ENCODE measurements at regions not wholly inside any gene's neighbourhood (a gene's known extent, or its start where the extent isn't known, plus 50 kb on each side); places are given as distances from the start of the nearest gene placed in this dataset.
A peak's percentile ranks its signal among the peaks of the same experiment; 100 is the strongest.

- TF ChIP-seq ZNF274 (IDR thresholded peaks at IDR 0.05; ENCODE audit: insufficient read depth, insufficient read length) (no peak), ETV6 (conservative IDR thresholded peaks at IDR 0.05 in 1 of 2, IDR thresholded peaks at IDR 0.05 in 1 of 2; ENCODE audit: borderline replicate concordance in 1 of 2, low read depth in 1 of 2) (peak in 1 of 2 experiments; percentile 72; a peak in 2 of 4 replicates), ZBTB40 (IDR thresholded peaks at IDR 0.05; ENCODE audit: borderline replicate concordance) (no peak), SPI1 (IDR thresholded peaks at IDR 0.05; ENCODE audit: borderline replicate concordance, insufficient read depth, low read depth, low read length) (peak; percentile 30; the same call in 1 of the 2 replicates), MEF2A (IDR thresholded peaks at IDR 0.05; ENCODE audit: insufficient read depth, low read depth, low read length) (peak; percentile 56; the same call in 1 of the 2 replicates), CBFB (IDR thresholded peaks at IDR 0.05; ENCODE audit: low read depth) (peak; percentile 84), ASH2L (IDR thresholded peaks at IDR 0.05; ENCODE audit: borderline replicate concordance, low read depth) (no peak), TBL1XR1 (IDR thresholded peaks at IDR 0.05; ENCODE audit: low read depth, low read length) (0 out of 2 replicates have a peak, but pooled peaks have one; percentile 49), IRF5 (IDR thresholded peaks at IDR 0.05; ENCODE audit: borderline replicate concordance) (no peak), ATF7 (IDR thresholded peaks at IDR 0.05; ENCODE audit: low read depth) (no peak), FOXK2 (IDR thresholded peaks at IDR 0.05) (no peak), IKZF1 (conservative IDR thresholded peaks at IDR 0.05) (peak; percentile 34; the same call in 1 of the 2 replicates), IRF4 (IDR thresholded peaks at IDR 0.05; ENCODE audit: low read depth, low read length) (peak; percentile 18; the same call in 1 of the 2 replicates), CREB1 (IDR thresholded peaks at IDR 0.05; ENCODE audit: low read depth) (0 out of 2 replicates have a peak, but pooled peaks have one; percentile 34), TCF12 (IDR thresholded peaks at IDR 0.05; ENCODE audit: low read depth, low read length) (no peak), FOXM1 (IDR thresholded peaks at IDR 0.05; ENCODE audit: low read depth, low read length) (peak; percentile 88; the same call in 1 of the 2 replicates), ATF2 (IDR thresholded peaks at IDR 0.05; ENCODE audit: low read length) (peak; percentile 79; the same call in 1 of the 2 replicates), MTA2 (IDR thresholded peaks at IDR 0.05; ENCODE audit: low read depth) (peak; percentile 52; the same call in 1 of the 2 replicates), EED (IDR thresholded peaks at IDR 0.05; ENCODE audit: low read depth) (peak; percentile 81), MYB (IDR thresholded peaks at IDR 0.05; ENCODE audit: borderline replicate concordance, low read depth, low read length) (no peak)
- TF ChIP-seq, protein P1, sequence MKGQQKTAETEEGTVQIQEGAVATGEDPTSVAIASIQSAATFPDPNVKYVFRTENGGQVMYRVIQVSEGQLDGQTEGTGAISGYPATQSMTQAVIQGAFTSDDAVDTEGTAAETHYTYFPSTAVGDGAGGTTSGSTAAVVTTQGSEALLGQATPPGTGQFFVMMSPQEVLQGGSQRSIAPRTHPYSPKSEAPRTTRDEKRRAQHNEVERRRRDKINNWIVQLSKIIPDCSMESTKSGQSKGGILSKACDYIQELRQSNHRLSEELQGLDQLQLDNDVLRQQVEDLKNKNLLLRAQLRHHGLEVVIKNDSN (IDR thresholded peaks at IDR 0.05; ENCODE audit: borderline replicate concordance, extremely low read length, insufficient read depth, low read depth, low read length) = no peak
- TF ChIP-seq, protein P2, sequence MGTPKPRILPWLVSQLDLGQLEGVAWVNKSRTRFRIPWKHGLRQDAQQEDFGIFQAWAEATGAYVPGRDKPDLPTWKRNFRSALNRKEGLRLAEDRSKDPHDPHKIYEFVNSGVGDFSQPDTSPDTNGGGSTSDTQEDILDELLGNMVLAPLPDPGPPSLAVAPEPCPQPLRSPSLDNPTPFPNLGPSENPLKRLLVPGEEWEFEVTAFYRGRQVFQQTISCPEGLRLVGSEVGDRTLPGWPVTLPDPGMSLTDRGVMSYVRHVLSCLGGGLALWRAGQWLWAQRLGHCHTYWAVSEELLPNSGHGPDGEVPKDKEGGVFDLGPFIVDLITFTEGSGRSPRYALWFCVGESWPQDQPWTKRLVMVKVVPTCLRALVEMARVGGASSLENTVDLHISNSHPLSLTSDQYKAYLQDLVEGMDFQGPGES (IDR thresholded peaks at IDR 0.05) = no peak
These were observed 253.7 kb downstream of the PTEN start (continued) for GRCh38 chr10:88116971-88117626.

Measured in GM12878 (cell line).